OCI-LY1 (cell line): ENCODE measurements at regions not wholly inside any gene's neighbourhood (a gene's known extent, or its start where the extent isn't known, plus 50 kb on each side); places are given as distances from the start of the nearest gene placed in this dataset.

Experiments used
- H2AFZ ChIP-seq: fragments of 200-600 bp; sonication (generic), shearing (Covaris generic); 2 replicates; pipeline ENCODE4 v1.6.0; 2014; ENCODE audit warnings: antibody characterized with exemption, mild to moderate bottlenecking, low read length
- H3F3A ChIP-seq: fragments of 200-600 bp; sonication (generic), shearing (Covaris generic); 2 replicates; pipeline ENCODE4 v1.6.0; 2014; ENCODE audit warnings: mild to moderate bottlenecking, antibody characterized with exemption, low read length, moderate library complexity; ENCODE audit not compliant: insufficient read depth
- H3K27ac ChIP-seq: fragments of 200-600 bp; sonication (generic); 2 replicates; pipeline ENCODE4 v1.5.1; 2014; ENCODE audit warnings: low read length, mixed run types, mild to moderate bottlenecking, low read depth; ENCODE audit not compliant: poor library complexity, severe bottlenecking
- H3K27me3 ChIP-seq: fragments of 200-600 bp; sonication (generic); 2 replicates; pipeline ENCODE4 v1.6.0; 2014; ENCODE audit warnings: antibody characterized with exemption, mild to moderate bottlenecking, low read length, moderate library complexity; ENCODE audit not compliant: insufficient read depth
- H3K36me3 ChIP-seq: fragments of 200-600 bp; sonication (generic); 2 replicates; pipeline ENCODE4 v1.6.1; 2014; ENCODE audit warnings: mild to moderate bottlenecking, antibody characterized with exemption, low read length, moderate library complexity, mixed read lengths; ENCODE audit not compliant: insufficient read depth
- H3K4me1 ChIP-seq: fragments of 200-600 bp; sonication (generic); 2 replicates; pipeline ENCODE4 v1.5.1; 2014; ENCODE audit warnings: mild to moderate bottlenecking, low read length, moderate library complexity; ENCODE audit not compliant: insufficient read depth, severe bottlenecking
- H3K4me2 ChIP-seq: fragments of 200-600 bp; sonication (generic), shearing (Covaris generic); 2 replicates; pipeline ENCODE4 v1.6.1; 2014; ENCODE audit warnings: low read length
- H3K4me3 ChIP-seq: fragments of 200-600 bp; sonication (generic); 2 replicates; pipeline ENCODE4 v1.5.1; 2014; ENCODE audit warnings: low read length, low read depth, mild to moderate bottlenecking, mixed read lengths; ENCODE audit not compliant: poor library complexity, severe bottlenecking
- H3K79me2 ChIP-seq: fragments of 200-600 bp; shearing (Covaris generic); 2 replicates; pipeline ENCODE4 v1.6.1; 2016; ENCODE audit warnings: mixed run types, low read length, mixed read lengths; ENCODE audit not compliant: insufficient read depth
- H3K9ac ChIP-seq: fragments of 200-600 bp; sonication (generic), shearing (Covaris generic); 2 replicates; pipeline ENCODE4 v1.6.1; 2014; ENCODE audit warnings: mild to moderate bottlenecking, low read length, mixed read lengths
- H3K9me2 ChIP-seq: fragments of 200-600 bp; sonication (generic), shearing (Covaris generic); 2 replicates; pipeline ENCODE4 v1.6.1; 2014; ENCODE audit warnings: low read depth, mild to moderate bottlenecking, low read length, mixed read lengths
- H3K9me3 ChIP-seq: fragments of 200-600 bp; shearing (Covaris generic); 2 replicates; pipeline ENCODE4 v1.6.1; 2014; ENCODE audit warnings: low read length, mixed read lengths
- H4K20me1 ChIP-seq: fragments of 200-600 bp; sonication (generic), shearing (Covaris generic); 2 replicates; pipeline ENCODE4 v1.6.0; 2016; ENCODE audit warnings: mild to moderate bottlenecking, low read length; ENCODE audit not compliant: insufficient read depth
- CTCF ChIP-seq: fragments of 200-600 bp; sonication (generic), shearing (Covaris generic); IDR thresholded peaks from 2 replicates; pipeline ENCODE4 v1.5.1; 2017; ENCODE audit warnings: mild to moderate bottlenecking, antibody characterized with exemption, low read length, moderate library complexity, mixed read lengths
- EZH2 ChIP-seq: fragments of 200-600 bp; sonication (generic), shearing (Covaris generic); IDR thresholded peaks from 2 replicates; pipeline ENCODE4 v1.8.0; 2017; ENCODE audit warnings: borderline replicate concordance, mixed run types, mild to moderate bottlenecking, antibody characterized with exemption, low read length, moderate library complexity, mixed read lengths

GRCh38 chr10:36247478-36247877, 605.4 kb upstream of the FZD8 start:
- H3K4me3 ChIP-seq: no peak overlapping the region
- no peak overlapping the region for H2AFZ ChIP-seq
- H3K27ac ChIP-seq: no peak overlapping the region
- no peaks in the 10 kb centered on the region for H3K9me3 ChIP-seq
- H3K4me1 ChIP-seq: no peaks in the 10 kb centered on the region
- no peak for TF ChIP-seq CTCF
- TF ChIP-seq EZH2: no peak
- no peak overlapping the region for H3K9ac ChIP-seq
- H3K9me2 ChIP-seq: no peaks in the 10 kb centered on the region
- H3K4me2 ChIP-seq: no peak overlapping the region
- no peaks in the 10 kb centered on the region for H3F3A ChIP-seq
- H4K20me1 ChIP-seq: no peaks in the 10 kb centered on the region
- no peaks in the 10 kb centered on the region for H3K79me2 ChIP-seq
- H3K27me3 ChIP-seq: no peaks in the 10 kb centered on the region
- H3K36me3 ChIP-seq: no peaks in the 10 kb centered on the region

GRCh38 chr10:36236931-36237330, 594.8 kb upstream of the FZD8 start:
- no peaks in the 10 kb centered on the region for H3K4me1 ChIP-seq
- H3K79me2 ChIP-seq: no peaks in the 10 kb centered on the region
- no peaks in the 10 kb centered on the region for H3K27me3 ChIP-seq
- no peak overlapping the region for H3K4me3 ChIP-seq
- H3K36me3 ChIP-seq: no peaks in the 10 kb centered on the region
- H3K4me2 ChIP-seq: no peak overlapping the region
- no peak overlapping the region for H2AFZ ChIP-seq
- H3K9me2 ChIP-seq: no peaks in the 10 kb centered on the region
- TF ChIP-seq EZH2 (no peak), CTCF (no peak)
- no peak overlapping the region for H3K27ac ChIP-seq
- H3K9me3 ChIP-seq: no peaks in the 10 kb centered on the region
- H3K9ac ChIP-seq: no peak overlapping the region
- no peaks in the 10 kb centered on the region for H4K20me1 ChIP-seq
- no peaks in the 10 kb centered on the region for H3F3A ChIP-seq

- Histone ChIP-seq H3K9me3 (no peaks in the 10 kb centered on the region), H3K79me2 (no peaks in the 10 kb centered on the region), H3K4me2 (no peak overlapping the region), H3K27ac (no peak overlapping the region), H3K4me1 (no peaks in the 10 kb centered on the region), H3K27me3 (no peaks in the 10 kb centered on the region), H3K4me3 (no peak overlapping the region), H4K20me1 (no peaks in the 10 kb centered on the region), H2AFZ (no peak overlapping the region), H3K9ac (no peak overlapping the region), H3K9me2 (no peaks in the 10 kb centered on the region), H3F3A (no peaks in the 10 kb centered on the region), H3K36me3 (no peaks in the 10 kb centered on the region)
- TF ChIP-seq EZH2 (no peak), CTCF (no peak)
Measured at GRCh38 chr10:36236341-36236740, 594.2 kb upstream of the FZD8 start.
